ENCODE measurements at regions not wholly inside any gene's neighbourhood (a gene's known extent, or its start where the extent isn't known, plus 50 kb on each side); places are given as distances from the start of the nearest gene placed in this dataset.

DNA sequence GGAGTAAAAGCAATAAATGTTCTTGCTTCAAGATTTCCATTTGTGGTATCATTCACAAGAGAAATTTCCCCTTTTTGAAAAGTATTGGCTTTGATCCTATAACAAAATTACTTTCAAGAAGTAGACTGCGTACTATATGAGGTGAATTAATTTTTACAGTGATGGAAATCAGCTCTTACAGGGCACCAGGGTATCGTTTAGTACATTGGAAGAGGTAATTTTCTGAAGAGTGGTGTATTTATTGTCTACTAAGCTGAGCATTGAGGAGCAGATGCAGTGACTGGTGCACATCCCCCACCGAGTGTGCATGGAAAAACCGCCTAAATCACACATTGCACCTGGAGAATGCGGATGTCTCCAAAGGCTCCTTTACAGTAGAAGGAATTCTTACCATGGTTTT is 209.5 kb downstream of the SAMD5 start:
- no peak for DNase-seq

DNA sequence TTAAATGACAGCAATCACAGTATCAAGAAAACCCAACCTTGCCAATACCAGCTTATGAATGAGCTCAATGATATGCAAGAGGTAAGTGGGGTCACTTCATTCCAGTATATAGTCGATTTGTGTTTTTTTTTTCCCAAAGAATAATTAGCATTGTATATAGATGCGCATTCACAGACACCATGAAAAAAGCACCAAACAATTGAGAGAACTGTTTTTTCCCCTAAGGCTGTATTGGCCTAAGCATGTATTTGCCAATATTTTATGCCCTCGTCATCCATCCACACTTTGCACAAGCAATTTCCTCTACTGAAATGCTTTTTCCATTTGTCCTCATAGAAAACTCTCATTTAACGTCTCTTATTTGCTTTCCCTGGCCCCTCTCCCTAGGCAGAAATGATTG is 213.7 kb downstream of the SAMD5 start:
- DNase-seq, result no peak

DNA sequence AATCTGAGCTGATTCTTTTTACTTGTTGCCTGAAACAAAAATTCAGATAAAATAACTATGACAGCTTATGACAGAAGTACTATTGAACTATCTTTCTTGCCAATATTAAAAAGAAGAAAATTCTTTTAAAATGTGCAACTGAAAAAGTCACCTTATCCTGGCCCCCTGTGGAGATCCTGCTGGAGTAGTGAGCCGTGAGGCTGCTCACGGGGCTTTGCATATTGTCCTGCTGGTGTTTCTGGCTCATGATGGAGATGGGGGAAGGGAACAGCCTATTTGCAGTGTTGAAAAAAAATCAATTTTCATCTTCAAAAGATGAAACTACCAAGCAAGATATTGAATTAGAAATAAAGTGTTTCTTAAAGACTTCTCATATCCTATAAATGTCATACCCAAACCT is 216.0 kb downstream of the SAMD5 start:
- no peak for DNase-seq

DNA sequence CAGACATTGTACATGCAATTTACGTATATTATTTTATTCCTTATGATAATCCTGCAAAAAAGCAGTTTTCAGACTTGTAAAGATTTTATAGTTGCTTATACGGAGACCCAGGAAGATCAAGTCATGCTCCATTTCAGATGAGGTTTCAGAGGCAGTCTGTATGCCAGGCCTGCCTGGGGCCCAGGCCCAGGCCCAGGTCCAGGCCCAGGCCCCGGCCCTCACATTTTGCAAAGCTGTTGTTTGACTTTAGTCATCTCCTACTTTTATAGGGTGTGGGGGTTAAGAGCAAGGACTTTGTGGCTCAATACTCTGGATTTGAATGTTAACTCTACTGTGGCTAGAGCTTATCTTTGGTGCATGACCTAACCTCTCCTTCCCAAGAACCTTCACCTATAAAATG is 217.9 kb downstream of the SAMD5 start:
- no peak for DNase-seq

DNA sequence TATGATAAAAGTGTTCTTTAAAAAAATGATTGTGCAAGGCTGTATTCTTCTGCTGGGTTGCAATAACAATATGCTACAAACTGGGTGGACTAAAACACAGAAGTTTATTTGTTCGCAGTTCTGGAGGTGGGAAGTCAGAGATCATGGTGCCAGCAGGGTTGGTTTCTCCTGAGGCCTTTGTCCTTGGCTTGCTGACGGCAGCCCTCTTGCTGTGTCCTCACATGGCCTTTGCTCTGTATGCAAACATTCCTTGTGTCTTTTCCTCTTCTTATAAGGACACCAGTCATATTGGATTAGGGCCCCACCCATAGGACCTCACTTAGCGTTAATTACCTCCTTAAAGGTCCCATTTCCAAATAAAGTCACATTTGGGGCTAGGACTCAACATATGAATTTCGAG is 220.4 kb downstream of the SAMD5 start:
- DNase-seq, result no peak

DNA sequence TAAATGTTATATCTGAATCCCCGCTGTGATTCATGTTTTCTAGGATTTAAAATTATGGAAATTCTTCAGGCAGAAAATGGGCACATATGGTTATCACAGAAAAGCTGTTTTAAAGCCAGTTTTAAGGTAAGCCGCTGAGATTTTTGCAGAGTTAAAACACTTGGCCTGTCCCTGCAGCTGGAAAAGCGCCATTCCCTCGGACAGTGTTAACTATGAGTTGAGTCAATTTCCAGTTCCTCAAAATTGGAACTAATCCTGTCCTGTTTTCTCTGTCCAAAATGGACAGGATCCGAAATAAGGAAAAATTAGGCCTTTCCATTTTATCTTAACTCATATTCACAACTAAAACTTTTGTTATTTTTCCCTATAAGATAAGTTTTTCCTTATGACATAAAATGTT is 225.2 kb downstream of the SAMD5 start:
- DNase-seq, result no peak

DNA sequence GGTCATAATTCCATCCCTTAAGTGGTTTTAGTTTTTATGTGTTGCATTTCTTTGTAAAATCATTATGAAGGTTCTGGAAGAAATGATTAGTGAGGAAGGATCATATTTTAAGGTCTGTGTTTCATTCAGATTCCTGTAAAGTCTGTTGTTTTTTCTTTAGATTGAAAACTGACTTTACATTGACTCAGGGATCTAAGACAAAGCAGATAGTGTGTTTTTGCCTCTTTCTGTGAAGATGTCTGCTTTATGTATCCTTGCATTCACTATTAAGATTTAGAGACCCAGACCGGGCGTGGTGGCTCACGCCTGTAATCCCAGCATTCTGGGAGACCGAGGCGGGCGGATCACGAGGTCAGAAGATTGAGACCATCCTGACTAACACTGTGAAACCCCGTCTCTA is 225.7 kb downstream of the SAMD5 start:
- DNase-seq, result no peak

DNA sequence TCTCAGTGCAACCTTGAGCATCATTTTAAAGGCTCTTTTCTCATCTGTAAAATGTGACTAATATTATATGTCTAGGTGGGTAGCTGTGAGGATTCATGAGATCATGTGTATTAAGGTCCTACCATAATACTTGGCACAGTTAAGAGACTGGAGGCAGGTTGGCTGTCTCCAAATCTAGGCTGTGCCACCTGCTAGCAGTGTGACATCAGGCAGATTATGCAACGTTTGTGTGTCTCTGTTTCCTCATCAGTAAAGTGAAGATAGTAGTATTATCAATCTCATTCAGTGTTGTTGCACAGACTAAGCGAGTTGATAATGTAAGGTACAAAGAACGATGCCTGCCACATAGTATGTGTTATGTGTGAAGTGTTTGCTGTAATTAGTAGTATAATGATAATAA is 227.4 kb downstream of the SAMD5 start:
- DNase-seq, result no peak

DNA sequence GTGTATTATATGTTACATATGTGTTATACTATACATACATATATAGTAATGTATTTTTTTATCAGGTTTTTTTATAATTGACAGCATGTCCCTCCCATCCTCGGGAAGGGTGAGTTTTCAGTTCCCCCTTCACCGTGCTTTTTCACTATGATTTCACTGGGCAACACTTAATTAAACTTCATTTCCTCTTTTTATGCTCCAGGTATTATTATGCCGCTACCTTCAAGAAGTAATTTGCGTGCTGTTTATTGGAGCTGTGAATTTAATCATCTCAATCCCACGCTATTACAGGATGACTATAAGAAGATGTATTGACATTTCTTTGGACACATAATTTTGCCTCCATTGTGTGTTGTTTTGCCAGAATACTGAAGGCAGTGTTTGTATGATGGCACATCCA is 228.6 kb downstream of the SAMD5 start:
- no peak for DNase-seq

DNA sequence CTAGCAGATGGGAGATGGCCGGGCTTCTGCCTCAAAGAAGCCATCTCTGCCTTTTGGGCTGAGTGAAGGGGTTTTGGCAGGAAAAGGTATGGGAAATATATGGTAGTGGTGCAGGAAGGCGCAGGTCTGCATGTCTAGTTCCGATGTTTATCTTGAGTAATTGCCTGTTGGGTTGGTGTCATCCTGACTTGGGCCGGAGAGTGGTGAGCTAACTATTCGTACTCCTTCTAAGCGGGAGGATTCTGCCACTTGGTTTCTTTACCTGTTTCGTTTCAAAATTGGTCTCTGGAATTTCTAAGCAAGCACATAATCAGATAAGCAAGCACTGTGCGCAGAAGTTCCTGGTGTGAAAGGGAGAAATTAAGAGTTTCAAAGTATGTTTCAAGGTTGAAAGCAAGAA is 229.6 kb downstream of the SAMD5 start:
- no peak for DNase-seq

DNA sequence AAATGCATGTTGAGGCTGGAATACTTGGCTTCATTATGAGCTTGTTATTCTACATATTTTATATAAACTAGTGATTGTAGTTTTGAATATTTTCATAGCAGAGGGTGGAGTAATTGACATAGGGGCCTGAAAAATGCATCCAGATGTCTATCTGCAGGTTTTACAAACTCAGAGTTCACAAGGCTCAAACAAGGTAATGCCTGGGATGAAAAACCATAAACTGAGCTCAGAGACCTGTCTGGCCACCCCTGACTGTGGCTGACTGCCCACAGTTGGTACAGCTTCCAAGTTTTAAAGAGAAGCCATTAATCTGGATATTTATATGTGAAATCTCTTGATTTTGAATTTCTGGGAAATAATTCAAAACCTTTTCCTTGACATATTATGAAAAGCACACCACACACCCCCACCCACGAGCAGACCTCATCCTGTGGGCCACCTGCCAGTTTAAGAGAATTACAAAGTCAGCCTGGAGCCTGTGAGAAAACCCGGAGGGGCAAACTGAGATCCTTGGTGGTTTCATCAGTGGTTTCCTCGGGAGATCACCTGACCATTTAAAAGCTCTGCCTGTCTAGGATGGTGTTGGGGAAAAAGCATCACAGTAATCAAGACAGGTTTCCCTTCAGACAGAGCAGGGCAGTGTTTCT is 230.1 kb downstream of the SAMD5 start:
- no peak for DNase-seq

DNA sequence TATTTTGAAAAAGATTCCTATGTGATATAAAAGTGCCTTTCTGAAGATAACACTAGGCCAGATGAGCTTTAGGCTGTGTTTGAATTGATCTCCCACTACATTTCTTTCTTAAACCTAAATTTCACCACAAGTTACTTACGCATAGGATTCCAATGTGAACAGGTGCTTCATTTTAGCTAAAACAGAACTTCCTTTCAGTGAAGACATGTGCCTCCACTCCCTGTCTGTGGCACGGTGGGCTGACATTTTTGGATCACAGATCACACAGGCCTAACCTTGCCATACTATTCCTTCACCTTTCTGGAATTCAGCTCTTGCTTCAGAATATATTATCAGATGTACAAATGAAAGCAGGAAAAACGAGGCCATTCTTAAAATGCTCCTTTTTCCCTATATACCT is 231.8 kb downstream of the SAMD5 start:
- DNase-seq, result no peak

DNA sequence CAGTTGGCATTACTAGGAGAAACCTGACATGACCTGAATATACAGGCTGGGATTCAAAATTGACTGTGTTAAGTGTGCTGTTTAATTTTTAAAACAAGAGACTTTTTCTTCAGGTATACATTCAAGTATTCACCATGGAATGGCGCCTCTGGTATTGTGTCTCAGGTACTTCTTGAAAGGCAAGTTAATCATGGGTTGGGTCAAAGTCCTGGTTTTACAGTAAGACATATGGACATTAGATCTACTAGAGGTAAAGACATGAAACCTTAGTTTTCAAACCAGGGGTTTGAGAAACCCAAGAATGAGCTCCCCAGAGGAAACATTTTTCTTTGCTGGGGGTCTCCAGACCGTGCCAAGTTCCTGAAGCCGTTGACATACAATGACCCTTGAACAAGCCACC is 232.4 kb downstream of the SAMD5 start:
- DNase-seq, result no peak

DNA sequence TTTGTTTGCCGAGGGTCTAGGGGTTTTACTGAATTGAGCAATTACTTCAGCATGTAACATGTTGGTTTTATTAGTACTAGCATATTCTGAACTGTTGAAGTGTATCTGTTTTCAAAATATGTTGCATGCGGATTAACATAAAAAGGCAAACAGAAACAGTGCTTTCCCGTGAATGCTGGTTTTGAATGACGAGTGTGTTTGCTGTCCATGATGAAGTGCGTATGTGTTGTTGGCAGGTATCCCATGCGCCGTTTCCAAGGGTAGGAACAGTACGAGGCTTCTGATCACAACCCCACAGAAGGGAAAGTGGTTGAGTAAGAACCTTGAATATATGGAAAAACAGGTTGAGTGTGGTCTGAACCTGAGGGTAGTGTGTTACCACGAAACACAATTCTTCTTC is 232.9 kb downstream of the SAMD5 start:
- no peak for DNase-seq

DNA sequence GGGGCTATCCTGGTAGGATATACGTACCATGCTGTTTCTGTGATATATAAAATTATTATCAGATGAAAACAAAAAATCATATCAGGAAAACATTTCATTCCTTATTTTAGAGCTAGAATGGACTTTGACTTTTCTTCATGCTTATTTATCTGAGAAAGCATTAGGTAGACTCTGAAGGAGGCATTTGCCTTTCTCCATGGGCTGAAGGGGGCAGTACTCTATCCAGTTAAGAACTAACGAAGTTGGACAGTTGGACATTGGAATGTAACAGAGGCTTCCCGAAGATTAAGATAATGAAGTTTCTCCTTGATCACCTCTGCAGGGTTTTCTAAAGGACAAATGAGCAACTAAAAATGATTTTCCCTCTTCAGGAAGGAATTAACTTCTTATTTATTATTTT is 233.9 kb downstream of the SAMD5 start:
- no peak for DNase-seq

DNA sequence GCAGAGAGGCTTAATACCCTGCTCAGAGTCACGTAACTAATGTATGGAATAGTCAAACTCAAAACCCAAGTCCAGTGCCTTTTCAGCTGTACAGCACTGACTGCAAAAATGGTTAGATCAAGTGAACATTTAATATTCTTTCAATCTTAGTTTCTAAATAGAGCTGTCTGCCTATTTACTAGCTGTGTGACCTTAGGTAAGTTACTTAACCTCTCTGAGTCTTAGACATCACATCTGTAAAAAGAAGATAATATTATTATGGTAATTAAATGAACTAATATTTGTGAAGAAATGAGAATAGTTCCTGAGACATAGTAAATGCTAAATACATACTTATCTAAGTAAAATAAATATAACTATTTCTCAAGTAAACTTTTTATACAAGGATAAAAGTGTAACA is 235.5 kb downstream of the SAMD5 start:
- no peak for DNase-seq

DNA sequence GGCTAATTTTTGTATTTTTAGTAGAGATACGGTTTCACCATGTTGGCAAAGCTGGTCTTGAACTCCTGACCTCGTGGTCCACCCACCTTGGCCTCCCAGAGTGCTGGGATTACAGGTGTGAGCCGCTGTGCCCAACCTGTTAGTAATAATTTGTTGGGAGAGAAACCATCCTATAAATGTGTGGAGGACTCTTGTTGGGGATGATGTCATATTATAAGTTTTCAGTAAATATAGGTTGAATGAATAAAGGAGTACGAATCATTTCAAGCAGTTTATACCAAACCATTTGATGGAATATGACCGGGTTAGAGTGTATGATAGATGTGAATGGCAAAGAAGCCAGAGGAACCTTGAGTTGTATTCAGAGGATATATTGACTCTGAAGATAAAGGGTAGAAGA is 240.8 kb downstream of the SAMD5 start:
- DNase-seq, result no peak

DNA sequence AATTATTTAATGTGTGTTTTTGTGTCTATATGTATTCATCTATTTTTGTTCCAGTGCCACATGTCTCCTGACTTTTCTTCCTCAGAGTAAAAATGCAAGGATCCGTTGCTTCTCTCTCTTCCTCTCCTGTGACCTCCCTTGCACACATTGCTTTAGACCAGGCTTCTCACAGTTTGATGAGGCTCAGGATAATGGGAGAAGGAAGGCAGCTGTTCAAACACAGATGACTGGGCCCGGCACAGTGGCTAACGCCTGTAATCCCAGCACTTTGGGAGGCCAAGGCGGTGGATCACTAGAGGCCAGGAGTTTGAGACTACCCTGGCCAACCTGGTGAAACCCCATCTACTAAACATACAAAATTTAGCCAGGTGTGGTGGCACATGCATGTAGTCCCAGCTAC is 241.9 kb downstream of the SAMD5 start:
- DNase-seq, result no peak

DNA sequence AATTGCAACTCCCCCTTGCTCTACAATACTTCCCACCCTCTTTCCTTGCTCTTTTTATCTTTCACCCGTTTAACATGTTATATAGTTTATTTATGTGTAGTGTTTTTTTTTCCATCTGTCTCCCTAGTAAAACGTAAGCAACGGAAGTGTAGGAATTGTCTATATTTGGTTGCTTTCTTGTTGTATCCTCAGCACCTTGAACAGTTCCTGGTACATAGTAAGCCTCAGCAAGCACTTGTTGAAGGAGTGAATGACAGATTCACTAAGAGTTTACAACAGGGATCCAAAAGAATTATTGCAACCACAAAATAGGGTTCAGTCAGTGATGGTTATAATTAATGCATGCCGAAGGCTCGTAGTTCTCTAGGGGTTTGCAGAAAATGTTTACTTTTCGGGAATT is 242.7 kb downstream of the SAMD5 start:
- no peak for DNase-seq

DNA sequence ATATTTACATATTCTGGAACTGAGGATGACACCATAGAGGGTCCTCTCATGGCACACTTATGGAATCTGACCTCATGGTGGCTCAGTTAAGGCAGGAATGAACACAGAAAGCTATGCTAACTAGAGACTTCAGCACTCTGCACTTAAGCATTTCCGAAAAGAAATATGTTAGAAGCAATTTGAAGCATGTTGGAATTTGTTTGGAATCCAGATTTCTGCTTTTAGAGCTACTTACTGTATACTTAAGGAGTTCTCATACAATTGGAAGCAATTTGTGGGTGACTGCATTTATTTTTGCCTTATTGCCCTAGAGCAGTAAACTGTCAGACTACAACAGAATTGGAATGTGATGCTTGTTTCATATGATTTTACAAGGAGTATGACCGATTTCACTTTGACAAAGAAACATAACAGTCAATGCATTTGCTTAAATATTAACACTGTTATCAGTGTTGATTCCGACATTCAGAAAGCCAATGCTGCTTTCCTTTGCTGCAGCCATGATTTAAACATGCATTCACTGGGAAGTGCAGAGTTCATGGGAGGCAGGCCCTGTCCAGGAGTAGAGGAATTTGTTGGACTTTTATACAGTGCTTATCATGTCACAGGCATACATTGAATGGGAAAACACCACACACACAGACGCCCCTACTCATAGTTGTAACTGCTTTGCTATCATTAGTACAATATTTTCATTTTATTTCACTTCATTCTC is 244.4 kb downstream of the SAMD5 start:
- DNase-seq, result no peak

DNA sequence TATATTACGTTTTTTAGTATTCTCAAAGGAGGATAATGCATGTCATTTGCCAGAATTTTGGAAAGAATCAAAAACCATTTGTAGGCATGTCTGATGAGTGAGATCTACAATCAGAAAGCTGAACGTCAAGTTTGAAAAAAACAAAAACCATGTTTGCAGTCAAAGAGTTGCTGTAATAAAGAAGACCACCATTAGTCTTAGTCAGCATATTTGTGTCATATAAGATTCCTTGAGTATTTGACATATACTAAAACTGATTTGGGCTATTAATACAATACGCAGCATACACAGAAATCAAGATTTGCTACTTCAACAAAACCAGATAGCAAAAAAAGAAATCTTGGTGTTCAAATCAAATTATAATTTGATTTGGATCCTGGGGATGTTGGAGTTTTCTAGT is 247.5 kb downstream of the SAMD5 start:
- no peak for DNase-seq

DNA sequence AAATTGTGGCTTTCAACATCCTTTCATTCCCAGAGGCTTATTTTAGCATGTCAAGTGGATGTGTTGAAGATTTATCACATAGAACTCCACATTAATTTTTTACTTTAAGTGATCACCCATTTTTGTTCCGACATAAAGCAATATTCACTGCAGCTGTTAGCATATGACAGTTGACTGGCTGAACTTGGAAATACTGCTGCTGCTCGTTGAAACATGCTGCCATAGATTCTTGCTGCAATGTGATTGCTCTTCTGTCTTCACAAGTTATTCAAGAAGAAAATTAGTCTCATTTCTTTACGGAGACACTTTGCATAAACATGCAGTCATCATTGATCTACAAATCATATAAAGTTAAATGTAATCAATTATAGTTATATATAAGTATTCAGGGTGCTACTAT is 248.4 kb downstream of the SAMD5 start:
- no peak for DNase-seq

DNA sequence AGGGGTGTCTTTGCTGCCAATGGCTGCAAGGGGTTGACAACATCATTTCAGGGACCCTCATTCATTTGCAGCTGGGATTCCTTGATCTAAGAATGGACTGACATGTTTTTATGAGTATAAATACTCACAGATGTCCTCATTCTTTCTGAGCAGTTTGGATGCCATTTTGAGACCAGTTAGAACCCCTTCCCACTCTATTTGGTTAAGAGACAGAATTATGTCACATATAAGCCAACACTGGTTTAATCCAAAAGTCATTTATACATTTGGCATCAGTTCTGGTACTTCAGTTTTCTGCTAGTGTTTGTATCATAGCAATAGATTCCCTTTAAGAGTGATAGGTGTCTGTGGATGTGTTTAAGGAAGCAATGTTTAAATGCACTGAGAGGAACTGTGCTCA is 248.8 kb downstream of the SAMD5 start:
- no peak for DNase-seq

DNA sequence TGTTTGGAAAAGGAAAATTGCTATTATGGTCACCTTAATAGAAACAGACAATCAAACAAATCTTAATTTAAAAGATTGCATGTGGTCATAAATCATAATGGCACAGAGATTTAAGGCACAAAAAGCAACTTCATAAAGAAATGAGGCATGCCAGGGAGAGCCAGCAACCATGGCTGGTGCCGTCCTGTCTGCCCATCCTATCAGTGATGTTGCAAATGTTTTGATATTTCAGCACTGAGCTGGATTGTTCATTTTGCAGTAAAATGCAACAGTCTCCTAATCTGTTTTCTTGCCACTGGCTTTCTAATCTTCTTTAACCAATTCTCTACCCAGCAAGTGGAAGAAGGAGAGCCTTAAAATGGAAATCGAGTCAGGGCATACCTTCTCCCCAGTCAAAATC is 249.8 kb downstream of the SAMD5 start:
- no peak for DNase-seq

DNA sequence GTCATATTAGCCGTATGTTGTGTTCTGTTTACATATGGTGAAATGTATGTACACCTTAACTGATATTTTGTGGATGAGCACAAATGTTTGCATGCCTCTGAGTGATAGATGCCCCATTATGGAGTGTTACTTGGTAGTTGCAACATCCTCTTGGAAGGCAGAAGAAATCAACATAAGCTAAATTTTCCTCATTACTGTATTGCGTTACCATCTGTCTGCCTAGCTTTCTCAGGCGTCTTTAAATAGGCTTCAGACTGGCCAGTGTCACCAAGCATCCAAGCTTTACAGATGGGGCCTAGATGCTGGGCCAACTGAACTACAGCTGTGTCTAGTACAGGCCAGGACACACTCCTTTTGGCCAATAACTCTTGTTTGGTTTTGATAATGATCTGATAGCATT is 250.6 kb downstream of the SAMD5 start:
- no peak for DNase-seq
